ENCODE measurements at regions not wholly inside any gene's neighbourhood (a gene's known extent, or its start where the extent isn't known, plus 50 kb on each side); places are given as distances from the start of the nearest gene placed in this dataset.

DNA sequence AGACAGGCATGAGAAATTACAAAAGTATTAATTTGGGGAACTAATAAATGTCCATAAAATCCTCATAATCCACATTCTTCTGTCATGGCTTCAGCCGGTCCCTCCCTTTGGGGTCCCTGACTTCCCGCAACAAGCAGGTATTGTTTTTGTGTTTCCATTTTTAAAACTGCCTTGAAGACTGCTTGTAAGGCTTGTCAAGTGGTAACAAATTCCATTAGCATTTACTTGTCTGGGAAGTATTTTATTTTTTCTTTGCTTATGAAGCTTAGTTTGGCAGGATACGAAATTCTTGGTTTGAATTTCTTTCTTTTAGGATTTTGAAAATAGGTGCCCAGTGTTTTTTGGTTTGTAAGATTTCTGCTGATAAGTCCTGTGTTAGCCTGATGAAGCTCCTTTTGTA, 65.3 kb upstream of the LRFN5 start:
- TF ChIP-seq EZH2phosphoT487 (conservative IDR thresholded peaks at IDR 0.05; ENCODE audit: low read length): no peak
- TF ChIP-seq, protein P1, sequence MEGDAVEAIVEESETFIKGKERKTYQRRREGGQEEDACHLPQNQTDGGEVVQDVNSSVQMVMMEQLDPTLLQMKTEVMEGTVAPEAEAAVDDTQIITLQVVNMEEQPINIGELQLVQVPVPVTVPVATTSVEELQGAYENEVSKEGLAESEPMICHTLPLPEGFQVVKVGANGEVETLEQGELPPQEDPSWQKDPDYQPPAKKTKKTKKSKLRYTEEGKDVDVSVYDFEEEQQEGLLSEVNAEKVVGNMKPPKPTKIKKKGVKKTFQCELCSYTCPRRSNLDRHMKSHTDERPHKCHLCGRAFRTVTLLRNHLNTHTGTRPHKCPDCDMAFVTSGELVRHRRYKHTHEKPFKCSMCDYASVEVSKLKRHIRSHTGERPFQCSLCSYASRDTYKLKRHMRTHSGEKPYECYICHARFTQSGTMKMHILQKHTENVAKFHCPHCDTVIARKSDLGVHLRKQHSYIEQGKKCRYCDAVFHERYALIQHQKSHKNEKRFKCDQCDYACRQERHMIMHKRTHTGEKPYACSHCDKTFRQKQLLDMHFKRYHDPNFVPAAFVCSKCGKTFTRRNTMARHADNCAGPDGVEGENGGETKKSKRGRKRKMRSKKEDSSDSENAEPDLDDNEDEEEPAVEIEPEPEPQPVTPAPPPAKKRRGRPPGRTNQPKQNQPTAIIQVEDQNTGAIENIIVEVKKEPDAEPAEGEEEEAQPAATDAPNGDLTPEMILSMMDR (IDR thresholded peaks at IDR 0.05; ENCODE audit: insufficient read depth, low read length, poor library complexity, severe bottlenecking): no peak
